ENCODE measurements at regions not wholly inside any gene's neighbourhood (a gene's known extent, or its start where the extent isn't known, plus 50 kb on each side); places are given as distances from the start of the nearest gene placed in this dataset.

- TF ChIP-seq POLR2A (IDR thresholded peaks at IDR 0.05) (no peak), CTCF (IDR thresholded peaks at IDR 0.05) (no peak)
These were observed 93.2 kb upstream of the NR0B1 start for GRCh38 chrX:30402366-30402765.

All from body of pancreas (tissue), 4 donors.